ENCODE measurements at regions not wholly inside any gene's neighbourhood (a gene's known extent, or its start where the extent isn't known, plus 50 kb on each side); places are given as distances from the start of the nearest gene placed in this dataset.
"Not testable (repeated sequence)": the region's sequence is repeated elsewhere in the genome, so short reads cannot be mapped to it uniquely, and the experiment has no call there.

GRCh38 chr3:177346878-177347277 lies 149.6 kb upstream of the TBL1XR1 start:
- Mint-ChIP-seq H3K27ac (no peak overlapping the region), H3K36me3 (ENCODE audit: low read depth) (no peaks in the 10 kb centered on the region), H3K4me3 (no peak overlapping the region), H3K4me1 (peaks cover 23% of the 10 kb centered on the region), H3K9me3 (no peaks in the 10 kb centered on the region), H3K27me3 (peaks cover 3% of the 10 kb centered on the region)
- POLR2A ChIA-PET, result interaction anchor here (1.2 to 1.6 kb wide), 4 partner anchors 9 to 150 kb away, joined by 3 to 36 read pairs (median 4); partner anchors contain the start of gene TBL1XR1
- CTCF ChIA-PET, result interaction anchor here (1.0 kb wide), 1 partner anchor 296 kb away, joined by 3 read pairs; no protein-coding TSS in a partner anchor
- no peak for DNase-seq

DNA sequence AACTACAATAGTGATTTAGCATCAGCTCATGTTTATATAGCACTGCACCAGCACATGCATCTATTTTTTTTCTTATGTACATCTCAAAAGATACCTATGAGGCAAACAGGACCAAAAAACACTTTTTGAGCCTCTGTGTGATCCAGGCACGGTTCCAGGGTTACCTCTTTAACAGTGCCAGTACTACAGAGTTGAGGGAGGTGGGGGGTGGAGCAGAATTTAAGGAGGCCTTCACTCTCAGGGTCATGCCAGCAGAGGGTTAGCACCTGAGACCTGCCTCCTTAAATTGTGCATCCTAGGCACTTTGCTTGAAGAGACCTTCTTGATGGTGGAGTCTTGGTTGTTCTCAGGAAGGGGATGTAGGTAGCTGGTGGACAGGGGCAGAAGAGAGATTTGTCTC lies 150.3 kb upstream of the TBL1XR1 start:
- ChIA-PET CTCF (no interaction called here), POLR2A (no interaction called here)
- no peak overlapping the region for H3K4me3 Mint-ChIP-seq
- no peaks in the 10 kb centered on the region for H3K9me3 Mint-ChIP-seq
- peaks cover 23% of the 10 kb centered on the region for H3K4me1 Mint-ChIP-seq
- H3K27ac Mint-ChIP-seq, result no peak overlapping the region
- DNase-seq, result no peak
- H3K36me3 Mint-ChIP-seq (ENCODE audit: low read depth), result no peaks in the 10 kb centered on the region
- H3K27me3 Mint-ChIP-seq, result peaks cover 3% of the 10 kb centered on the region

DNA sequence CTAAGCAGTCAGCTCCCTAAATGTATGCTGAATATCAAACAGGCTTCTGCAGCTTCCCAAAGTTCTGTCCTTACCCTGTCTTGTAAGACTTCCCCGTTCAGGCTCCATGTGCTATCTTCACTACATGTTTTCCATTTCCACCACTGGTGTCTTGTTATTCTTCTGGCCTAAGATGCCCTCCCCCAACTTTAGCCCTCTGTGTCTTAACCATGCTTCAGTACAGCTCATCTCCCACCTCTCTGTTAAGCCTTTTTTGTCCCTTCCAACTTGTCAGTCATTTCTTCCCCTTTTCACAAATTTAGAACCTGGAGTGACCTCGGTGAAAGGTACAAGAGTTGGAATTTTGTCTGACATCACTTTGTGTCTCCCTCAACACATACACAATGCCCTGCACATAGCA lies 151.7 kb upstream of the TBL1XR1 start:
- ChIA-PET CTCF (no interaction called here), POLR2A (no interaction called here)
- Mint-ChIP-seq H3K36me3 (ENCODE audit: low read depth) (no peaks in the 10 kb centered on the region), H3K27me3 (peaks cover 3% of the 10 kb centered on the region), H3K4me3 (no peak overlapping the region), H3K9me3 (no peaks in the 10 kb centered on the region), H3K27ac (no peak overlapping the region), H3K4me1 (peaks cover 23% of the 10 kb centered on the region)
- DNase-seq, result no peak

DNA sequence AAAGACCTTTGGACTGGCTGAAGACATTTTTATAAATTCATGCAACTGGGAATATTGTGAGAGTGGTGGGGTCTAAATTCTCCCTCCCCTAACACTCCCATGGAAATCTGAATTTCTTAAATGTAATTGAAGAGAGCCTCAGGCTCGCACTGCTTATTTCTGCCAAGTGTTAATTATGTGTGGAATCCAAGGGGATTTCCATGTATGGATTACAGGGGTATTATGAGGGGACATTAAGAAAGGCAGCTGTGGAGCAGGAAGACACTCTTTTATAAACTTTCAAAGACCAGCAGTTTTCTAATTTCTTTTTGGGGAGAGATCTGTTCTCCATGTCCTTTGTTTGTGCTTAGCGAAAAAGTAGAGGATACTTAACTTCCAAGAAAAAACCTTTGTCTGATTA lies 152.1 kb upstream of the TBL1XR1 start:
- Mint-ChIP-seq H3K27me3 (peaks cover 3% of the 10 kb centered on the region), H3K4me3 (no peak overlapping the region), H3K4me1 (peaks cover 23% of the 10 kb centered on the region), H3K27ac (no peak overlapping the region), H3K9me3 (no peaks in the 10 kb centered on the region), H3K36me3 (ENCODE audit: low read depth) (no peaks in the 10 kb centered on the region)
- POLR2A ChIA-PET, result no interaction called here
- no peak for DNase-seq
- CTCF ChIA-PET, result no interaction called here

GRCh38 chr3:177350121-177350520 lies 152.8 kb upstream of the TBL1XR1 start:
- no peak for DNase-seq
- Mint-ChIP-seq H3K27ac (no peak overlapping the region), H3K4me3 (no peak overlapping the region), H3K36me3 (ENCODE audit: low read depth) (no peaks in the 10 kb centered on the region), H3K27me3 (peaks cover 3% of the 10 kb centered on the region), H3K9me3 (no peaks in the 10 kb centered on the region), H3K4me1 (peaks cover 19% of the 10 kb centered on the region)
- ChIA-PET CTCF (no interaction called here), POLR2A (no interaction called here)

DNA sequence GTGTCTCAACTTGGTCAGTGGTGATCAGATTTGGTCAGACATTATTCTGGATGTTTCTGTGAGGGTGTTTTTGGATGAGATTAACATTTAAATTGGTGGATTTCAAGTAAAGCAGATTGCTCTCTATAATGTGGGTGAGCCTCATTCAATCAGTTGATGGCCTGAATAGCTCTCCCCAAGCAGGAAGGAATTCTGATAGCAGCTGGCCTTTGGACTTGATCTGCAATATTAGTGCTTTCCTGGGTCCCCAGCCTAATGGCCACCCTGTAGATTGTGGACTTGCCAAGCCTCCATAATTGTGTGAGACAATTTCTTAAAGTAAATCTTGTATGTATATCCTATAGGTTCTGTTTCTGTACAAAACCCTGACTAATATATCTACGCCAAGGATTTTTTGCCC lies 153.9 kb upstream of the TBL1XR1 start:
- CTCF ChIA-PET, result no interaction called here
- peaks cover 11% of the 10 kb centered on the region for H3K4me1 Mint-ChIP-seq
- H3K9me3 Mint-ChIP-seq, result no peaks in the 10 kb centered on the region
- peaks cover 3% of the 10 kb centered on the region for H3K27me3 Mint-ChIP-seq
- DNase-seq, result no peak
- H3K36me3 Mint-ChIP-seq (ENCODE audit: low read depth), result no peaks in the 10 kb centered on the region
- H3K27ac Mint-ChIP-seq, result no peak overlapping the region
- no peak overlapping the region for H3K4me3 Mint-ChIP-seq
- POLR2A ChIA-PET, result no interaction called here

DNA sequence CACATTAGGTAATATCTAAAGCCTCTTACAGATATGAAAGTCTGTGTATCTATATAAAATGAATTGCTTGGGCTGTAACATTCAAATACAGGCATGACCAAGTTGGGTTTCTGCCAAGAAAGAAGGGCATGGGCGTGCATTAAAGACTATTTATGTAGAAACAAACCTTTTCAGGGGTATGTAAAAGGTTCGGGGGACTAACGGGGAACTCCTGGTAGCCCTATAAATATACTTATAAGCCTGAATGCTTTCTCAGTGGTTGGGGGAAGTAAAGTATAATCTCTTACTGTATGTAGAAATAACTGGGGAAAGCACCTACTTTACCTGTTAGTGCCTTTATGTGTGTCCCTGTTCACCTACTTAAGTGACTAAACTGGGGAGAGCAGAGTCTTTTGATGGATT lies 154.5 kb upstream of the TBL1XR1 start:
- no peak overlapping the region for H3K27ac Mint-ChIP-seq
- DNase-seq, result no peak
- H3K4me1 Mint-ChIP-seq, result peaks cover 12% of the 10 kb centered on the region
- H3K36me3 Mint-ChIP-seq (ENCODE audit: low read depth), result no peaks in the 10 kb centered on the region
- ChIA-PET POLR2A (interaction anchor here (1.3 kb wide), 1 partner anchor 153 kb away, joined by 4 read pairs; no protein-coding TSS in a partner anchor), CTCF (no interaction called here)
- no peaks in the 10 kb centered on the region for H3K9me3 Mint-ChIP-seq
- H3K27me3 Mint-ChIP-seq, result peaks cover 3% of the 10 kb centered on the region
- H3K4me3 Mint-ChIP-seq, result no peak overlapping the region

DNA sequence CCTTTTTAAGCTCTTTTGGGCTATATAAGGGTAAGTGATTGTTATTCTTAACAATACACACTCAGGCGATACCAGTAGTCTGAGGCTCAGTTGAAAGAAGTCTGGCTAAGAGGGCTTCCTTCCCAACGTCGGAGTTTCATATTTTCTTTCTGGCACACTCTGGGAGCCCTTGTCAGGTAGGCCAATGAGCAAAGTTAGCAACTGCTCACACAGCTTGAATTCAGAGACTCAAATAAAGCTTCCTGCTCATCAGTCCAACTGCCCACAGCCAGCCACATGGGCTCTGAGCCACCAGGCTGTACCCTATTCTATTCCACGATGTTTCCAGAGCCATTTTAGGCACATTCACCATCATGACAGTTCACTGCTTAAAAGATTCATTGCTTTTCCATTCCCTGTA lies 155.1 kb upstream of the TBL1XR1 start:
- H3K27ac Mint-ChIP-seq, result no peak overlapping the region
- peaks cover 16% of the 10 kb centered on the region for H3K4me1 Mint-ChIP-seq
- ChIA-PET CTCF (no interaction called here), POLR2A (interaction anchor here (1.0 to 1.3 kb wide), 2 partner anchors 154 to 156 kb away, joined by 3 to 4 read pairs; partner anchors contain the start of gene TBL1XR1)
- no peaks in the 10 kb centered on the region for H3K36me3 Mint-ChIP-seq (ENCODE audit: low read depth)
- H3K4me3 Mint-ChIP-seq, result no peak overlapping the region
- H3K27me3 Mint-ChIP-seq, result peaks cover 3% of the 10 kb centered on the region
- H3K9me3 Mint-ChIP-seq, result no peaks in the 10 kb centered on the region
- no peak for DNase-seq

DNA sequence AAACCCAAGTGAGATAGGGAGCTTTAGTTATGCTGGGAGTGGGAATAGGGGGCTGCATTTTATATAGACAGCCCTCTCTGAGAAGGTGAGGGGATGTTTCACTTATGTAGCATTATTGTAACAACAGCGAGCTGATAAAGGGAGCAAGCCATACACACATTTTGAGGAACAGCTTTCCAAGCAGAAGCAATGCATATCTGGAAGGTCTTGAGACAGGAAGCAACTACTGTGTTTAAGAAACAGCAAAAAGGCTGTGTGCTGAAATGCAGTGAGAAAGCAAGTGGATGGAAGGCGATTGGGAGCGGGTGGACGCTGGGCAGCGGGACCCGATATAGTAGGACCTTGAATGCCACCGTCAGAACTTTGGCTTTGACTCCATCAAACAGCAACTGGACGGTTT lies 155.9 kb upstream of the TBL1XR1 start:
- Mint-ChIP-seq H3K36me3 (ENCODE audit: low read depth) (no peaks in the 10 kb centered on the region), H3K4me3 (no peak overlapping the region), H3K27ac (no peak overlapping the region), H3K27me3 (peaks cover 3% of the 10 kb centered on the region), H3K4me1 (peaks cover 22% of the 10 kb centered on the region), H3K9me3 (no peaks in the 10 kb centered on the region)
- ChIA-PET CTCF (no interaction called here), POLR2A (interaction anchor here (1.0 to 1.3 kb wide), 2 partner anchors 155 to 156 kb away, joined by 3 to 4 read pairs; partner anchors contain the start of gene TBL1XR1)
- DNase-seq, result no peak

- H3K27ac Mint-ChIP-seq; H3K9me3 Mint-ChIP-seq; CTCF ChIA-PET; H3K27me3 Mint-ChIP-seq; H3K36me3 Mint-ChIP-seq (ENCODE audit: low read depth); H3K4me3 Mint-ChIP-seq; DNase-seq: not testable (repeated sequence)
- POLR2A ChIA-PET, result interaction anchor here (0.8 kb wide), 1 partner anchor 155 kb away, joined by 3 read pairs; no protein-coding TSS in a partner anchor
- H3K4me1 Mint-ChIP-seq, result peaks cover 29% of the 10 kb centered on the region
These were observed 156.6 kb upstream of the TBL1XR1 start for GRCh38 chr3:177353879-177354278.

DNA sequence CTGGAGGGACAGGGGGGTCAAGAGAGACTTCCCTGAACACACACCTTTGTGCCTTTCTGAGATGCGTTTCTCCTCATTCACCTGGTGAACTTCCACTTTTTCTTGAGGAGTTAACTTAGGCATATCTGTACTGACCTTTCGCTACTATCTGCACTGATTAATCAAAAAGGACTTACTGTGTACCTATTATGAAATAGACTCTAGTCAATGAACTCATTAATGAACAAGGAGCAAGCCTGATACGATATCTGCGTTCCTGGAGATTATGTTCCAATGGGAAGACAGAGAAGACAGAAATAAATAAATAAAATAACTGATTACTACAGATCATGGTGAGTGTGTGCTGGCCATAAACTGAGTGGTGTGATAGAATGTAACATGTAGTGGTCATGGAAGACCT lies 157.2 kb upstream of the TBL1XR1 start:
- ChIA-PET CTCF (no interaction called here), POLR2A (interaction anchor here (0.8 kb wide), 1 partner anchor 156 kb away, joined by 3 read pairs; no protein-coding TSS in a partner anchor)
- Mint-ChIP-seq H3K36me3 (ENCODE audit: low read depth) (no peaks in the 10 kb centered on the region), H3K4me1 (peaks cover 35% of the 10 kb centered on the region), H3K27ac (no peak overlapping the region), H3K27me3 (no peaks in the 10 kb centered on the region), H3K9me3 (no peaks in the 10 kb centered on the region), H3K4me3 (no peak overlapping the region)
- DNase-seq, result no peak

DNA sequence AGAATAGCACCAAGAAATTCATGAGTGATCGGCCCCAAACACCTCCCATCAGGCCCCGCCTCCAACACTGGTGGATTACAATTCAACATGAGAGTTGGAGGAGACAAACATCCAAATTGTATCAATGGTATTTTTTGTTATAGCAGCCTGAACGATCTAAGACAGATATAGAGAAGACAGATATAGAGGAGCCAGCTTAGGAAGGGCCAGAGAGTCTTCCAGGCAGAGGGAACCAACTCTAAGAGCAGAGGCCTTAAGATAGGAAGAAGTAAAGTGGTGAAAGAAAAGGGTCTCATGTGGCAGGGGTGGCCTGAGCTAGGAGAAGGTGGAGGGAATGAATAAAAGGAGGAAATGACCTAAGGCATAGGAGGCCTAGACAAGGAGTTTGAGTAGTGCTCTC lies 158.8 kb upstream of the TBL1XR1 start:
- Mint-ChIP-seq H3K27me3 (no peaks in the 10 kb centered on the region), H3K4me1 (peaks cover 43% of the 10 kb centered on the region), H3K4me3 (no peak overlapping the region), H3K36me3 (ENCODE audit: low read depth) (no peaks in the 10 kb centered on the region), H3K27ac (no peak overlapping the region), H3K9me3 (no peaks in the 10 kb centered on the region)
- DNase-seq, result no peak
- CTCF ChIA-PET, result no interaction called here
- POLR2A ChIA-PET, result interaction anchor here (1.4 to 8.8 kb wide), 3 partner anchors 10 to 158 kb away, joined by 3 to 374 read pairs (median 36); partner anchors contain the start of gene TBL1XR1

- H3K27me3 Mint-ChIP-seq, result no peaks in the 10 kb centered on the region
- no peak for DNase-seq
- CTCF ChIA-PET, result interaction anchor here (0.7 to 1.0 kb wide), 2 partner anchors 32 to 154 kb away, joined by 3 to 4 read pairs; no protein-coding TSS in a partner anchor
- H3K9me3 Mint-ChIP-seq, result no peaks in the 10 kb centered on the region
- peaks cover 43% of the 10 kb centered on the region for H3K4me1 Mint-ChIP-seq
- H3K36me3 Mint-ChIP-seq (ENCODE audit: low read depth), result no peaks in the 10 kb centered on the region
- H3K27ac Mint-ChIP-seq, result no peak overlapping the region
- POLR2A ChIA-PET, result interaction anchor here (1.4 to 8.8 kb wide), 4 partner anchors 11 to 235 kb away, joined by 3 to 374 read pairs (median 20); partner anchors contain the start of gene TBL1XR1
- H3K4me3 Mint-ChIP-seq, result no peak overlapping the region
These were observed 159.7 kb upstream of the TBL1XR1 start for GRCh38 chr3:177356952-177357351.
